ENCODE measurements at regions not wholly inside any gene's neighbourhood (a gene's known extent, or its start where the extent isn't known, plus 50 kb on each side); places are given as distances from the start of the nearest gene placed in this dataset.
A peak's percentile ranks its signal among the peaks of the same experiment; 100 is the strongest.

- Histone ChIP-seq H3K36me3 (replicated peaks in 1 of 2; ENCODE audit: control insufficient read depth in 1 of 2, insufficient read depth in 2 of 2, low read length in 1 of 2) (no peaks in the 10 kb centered on the region), H3K4me2 (no peak overlapping the region), H3K4me3 (ENCODE audit: low read depth in 2 of 2, low read length in 1 of 2) (no peak overlapping the region), H3K9me3 (no peaks in the 10 kb centered on the region), H3K27ac (ENCODE audit: low read depth in 2 of 2, low read length in 1 of 2) (no peak overlapping the region), H4K20me1 (ENCODE audit: insufficient read depth) (no peaks in the 10 kb centered on the region), H3K9me2 (no peaks in the 10 kb centered on the region), H2AFZ (ENCODE audit: low read depth) (no peak overlapping the region), H3K79me2 (ENCODE audit: insufficient read depth) (no peaks in the 10 kb centered on the region), H3F3A (replicated peaks; ENCODE audit: insufficient read depth) (no peaks in the 10 kb centered on the region), H3K4me1 (ENCODE audit: control insufficient read depth in 1 of 2, insufficient read depth in 2 of 2, low read depth in 1 of 2, low read length in 1 of 2) (peaks cover 3 to 14% of the 10 kb centered on the region in 2 experiments; a peak in 2 of 4 replicates), H3K27me3 (ENCODE audit: insufficient read depth) (no peaks in the 10 kb centered on the region), H3K9ac (no peak overlapping the region)
- 100% methylated on average over 1 of the region's 1 CpG for WGBS (ENCODE audit: low lambda C conversion rate)
- POLR2A ChIA-PET = no interaction called here
- CTCF ChIA-PET = interaction anchor here (1.2 to 1.5 kb wide), 3 partner anchors 13 to 28 kb away, joined by 3 to 7 read pairs (median 3); no protein-coding TSS in a partner anchor
- DNase-seq = no peak
- no peak for TF ChIP-seq CTCF (IDR thresholded peaks at IDR 0.05)
- TF ChIP-seq FOXM1 (IDR thresholded peaks at IDR 0.05; ENCODE audit: low read depth) = no peak
- peak; percentile 67 for TF ChIP-seq TCF12 (IDR thresholded peaks at IDR 0.05)
- TF ChIP-seq USF2 (IDR thresholded peaks at IDR 0.05; ENCODE audit: borderline replicate concordance, low read depth, low read length) = no peak
- TF ChIP-seq SIN3A (IDR thresholded peaks at IDR 0.05; ENCODE audit: borderline replicate concordance, low read depth, low read length) = no peak
- no peak for TF ChIP-seq ELF1 (IDR thresholded peaks at IDR 0.05)
- no peak for TF ChIP-seq FOXJ3 (CRISPR knock-in tag; IDR thresholded peaks at IDR 0.05)
- no peak for TF ChIP-seq RFX5 (IDR thresholded peaks at IDR 0.05; ENCODE audit: low read length)
- TF ChIP-seq RXRA (IDR thresholded peaks at IDR 0.05; ENCODE audit: borderline replicate concordance, low read depth) = no peak
- TF ChIP-seq JUND (IDR thresholded peaks at IDR 0.05) = peak; percentile 59
- no peak for TF ChIP-seq NRF1 (IDR thresholded peaks at IDR 0.05; ENCODE audit: low read depth, low read length)
- no peak for TF ChIP-seq GABPA (IDR thresholded peaks at IDR 0.05; ENCODE audit: low read depth)
- TF ChIP-seq FOSL2 (IDR thresholded peaks at IDR 0.05; ENCODE audit: borderline replicate concordance, low read depth) = peak; percentile 64; the same call in 1 of the 2 replicates
- no peak for TF ChIP-seq GATA2 (CRISPR knock-in tag; IDR thresholded peaks at IDR 0.05)
- TF ChIP-seq REST (IDR thresholded peaks at IDR 0.05; ENCODE audit: low read depth, low read length) = no peak
- TF ChIP-seq PBX3 (IDR thresholded peaks at IDR 0.05) = peak; percentile 47
- TF ChIP-seq TEAD4 (IDR thresholded peaks at IDR 0.05; ENCODE audit: borderline replicate concordance, insufficient read depth) = no peak; the same call in 1 of the 2 replicates
- no peak for TF ChIP-seq MEF2A (IDR thresholded peaks at IDR 0.05; ENCODE audit: borderline replicate concordance, low read depth)
- TF ChIP-seq USF1 (IDR thresholded peaks at IDR 0.05; ENCODE audit: borderline replicate concordance, low read depth) = no peak
- peak in 1 of 2 experiments; percentile 26; a peak in 1 of 4 replicates for TF ChIP-seq EP300 (IDR thresholded peaks at IDR 0.05; ENCODE audit: borderline replicate concordance in 1 of 2, low read depth in 1 of 2, low read length in 1 of 2)
- no peak for TF ChIP-seq RCOR1 (IDR thresholded peaks at IDR 0.05; ENCODE audit: low read length)
- no peak for TF ChIP-seq ZBTB33 (IDR thresholded peaks at IDR 0.05; ENCODE audit: borderline replicate concordance, low read depth)
- TF ChIP-seq, protein P1, sequence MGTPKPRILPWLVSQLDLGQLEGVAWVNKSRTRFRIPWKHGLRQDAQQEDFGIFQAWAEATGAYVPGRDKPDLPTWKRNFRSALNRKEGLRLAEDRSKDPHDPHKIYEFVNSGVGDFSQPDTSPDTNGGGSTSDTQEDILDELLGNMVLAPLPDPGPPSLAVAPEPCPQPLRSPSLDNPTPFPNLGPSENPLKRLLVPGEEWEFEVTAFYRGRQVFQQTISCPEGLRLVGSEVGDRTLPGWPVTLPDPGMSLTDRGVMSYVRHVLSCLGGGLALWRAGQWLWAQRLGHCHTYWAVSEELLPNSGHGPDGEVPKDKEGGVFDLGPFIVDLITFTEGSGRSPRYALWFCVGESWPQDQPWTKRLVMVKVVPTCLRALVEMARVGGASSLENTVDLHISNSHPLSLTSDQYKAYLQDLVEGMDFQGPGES (IDR thresholded peaks at IDR 0.05; ENCODE audit: low read depth, low read length) = no peak
Measured at GRCh38 chr15:38059665-38060064, 125.2 kb downstream of the TMCO5A start.

All from SK-N-SH (cell line).